DOHH2 (cell line): ENCODE measurements at regions not wholly inside any gene's neighbourhood (a gene's known extent, or its start where the extent isn't known, plus 50 kb on each side); places are given as distances from the start of the nearest gene placed in this dataset.

Source experiments
- H3F3A ChIP-seq: fragments of 200-600 bp; sonication (generic), shearing (Covaris generic); 2 replicates; pipeline ENCODE4 v1.6.0; 2016; ENCODE audit warnings: antibody characterized with exemption, mild to moderate bottlenecking; ENCODE audit not compliant: control insufficient read depth, insufficient read depth
- H3K27ac ChIP-seq: fragments of 200-600 bp; sonication (generic); 2 replicates; pipeline ENCODE4 v1.5.1; 2014; ENCODE audit warnings: low read depth, mild to moderate bottlenecking, low read length, moderate library complexity
- H3K27me3 ChIP-seq: fragments of 200-600 bp; sonication (generic); 2 replicates; pipeline ENCODE4 v1.6.1; 2014; ENCODE audit warnings: mild to moderate bottlenecking, low read length, mixed read lengths; ENCODE audit not compliant: control insufficient read depth
- H3K36me3 ChIP-seq: fragments of 200-600 bp; sonication (generic); 2 replicates; pipeline ENCODE4 v1.6.1; 2014; ENCODE audit warnings: mild to moderate bottlenecking, low read length, moderate library complexity, mixed read lengths; ENCODE audit not compliant: control insufficient read depth
- H3K4me1 ChIP-seq: fragments of 200-600 bp; sonication (generic); 2 replicates; pipeline ENCODE4 v1.6.1; 2014; ENCODE audit warnings: mild to moderate bottlenecking, low read length, mixed read lengths; ENCODE audit not compliant: control insufficient read depth
- H3K4me2 ChIP-seq: fragments of 200-600 bp; sonication (generic); 2 replicates; pipeline ENCODE4 v1.6.0; 2014; ENCODE audit warnings: mild to moderate bottlenecking, low read length, moderate library complexity
- H3K4me3 ChIP-seq: fragments of 200-600 bp; sonication (generic); 2 replicates; pipeline ENCODE4 v1.5.1; 2014; ENCODE audit warnings: mild to moderate bottlenecking, low read length, mixed read lengths
- H3K79me2 ChIP-seq: fragments of 200-600 bp; sonication (generic); 2 replicates; pipeline ENCODE4 v1.6.1; 2014; ENCODE audit warnings: mild to moderate bottlenecking, low read length, mixed read lengths; ENCODE audit not compliant: control insufficient read depth
- H3K9me2 ChIP-seq: fragments of 200-600 bp; sonication (generic); replicated peaks from 2 replicates; pipeline ENCODE4 v1.6.1; 2014; ENCODE audit warnings: mild to moderate bottlenecking, low read length, mixed read lengths; ENCODE audit not compliant: control insufficient read depth
- H3K9me3 ChIP-seq: fragments of 200-600 bp; sonication (generic); 2 replicates; pipeline ENCODE4 v1.6.1; 2014; ENCODE audit warnings: antibody characterized with exemption, low read length, mixed read lengths; ENCODE audit not compliant: control insufficient read depth, insufficient read depth
- H4K20me1 ChIP-seq: fragments of 200-600 bp; sonication (generic); 2 replicates; pipeline ENCODE4 v1.6.0; 2014; ENCODE audit warnings: low read depth, mild to moderate bottlenecking, antibody characterized with exemption, low read length, moderate library complexity; ENCODE audit not compliant: control insufficient read depth, insufficient read depth
- CTCF ChIP-seq: fragments of 200-600 bp; sonication (generic); IDR thresholded peaks from one replicate; pipeline ENCODE4 v1.5.1; 2014; ENCODE audit warnings: antibody characterized with exemption, mild to moderate bottlenecking, low read depth, low read length; ENCODE audit not compliant: poor library complexity, severe bottlenecking
- EZH2phosphoT487 ChIP-seq: fragments of 200-600 bp; sonication (generic); IDR thresholded peaks from 2 replicates; pipeline ENCODE4 v1.6.1; 2017; ENCODE audit warnings: borderline replicate concordance, mild to moderate bottlenecking, antibody characterized with exemption, low read length, moderate library complexity, mixed read lengths

- no peaks in the 10 kb centered on the region for H3K4me1 ChIP-seq
- H3K79me2 ChIP-seq, result no peaks in the 10 kb centered on the region
- H4K20me1 ChIP-seq, result no peaks in the 10 kb centered on the region; the same call in 1 of the 2 replicates
- TF ChIP-seq EZH2phosphoT487 (no peak), CTCF (no peak)
- no peaks in the 10 kb centered on the region for H3K36me3 ChIP-seq
- no peaks in the 10 kb centered on the region for H3K27me3 ChIP-seq
- H3F3A ChIP-seq, result no peaks in the 10 kb centered on the region
- H3K9me2 ChIP-seq, result no peaks in the 10 kb centered on the region; the same call in 1 of the 2 replicates
- no peak overlapping the region for H3K4me3 ChIP-seq
- no peaks in the 10 kb centered on the region for H3K9me3 ChIP-seq
- no peak overlapping the region for H3K27ac ChIP-seq
- H3K4me2 ChIP-seq, result no peak overlapping the region
These were observed 221.3 kb downstream of the MBD2 start for GRCh38 chr18:54003195-54003594.

GRCh38 chr18:53997064-53997463 lies 227.4 kb downstream of the MBD2 start:
- Histone ChIP-seq H3K36me3 (no peaks in the 10 kb centered on the region), H3K27me3 (no peaks in the 10 kb centered on the region), H3K4me2 (no peak overlapping the region), H3K9me3 (no peaks in the 10 kb centered on the region), H3K9me2 (no peaks in the 10 kb centered on the region; the same call in 1 of the 2 replicates), H4K20me1 (no peaks in the 10 kb centered on the region), H3K4me3 (no peak overlapping the region), H3F3A (no peaks in the 10 kb centered on the region), H3K4me1 (no peaks in the 10 kb centered on the region), H3K79me2 (no peaks in the 10 kb centered on the region), H3K27ac (no peak overlapping the region)
- TF ChIP-seq EZH2phosphoT487 (no peak), CTCF (no peak)

GRCh38 chr18:53994016-53994415 lies 230.5 kb downstream of the MBD2 start:
- no peaks in the 10 kb centered on the region for H3K36me3 ChIP-seq
- no peaks in the 10 kb centered on the region for H3K79me2 ChIP-seq
- H3K9me3 ChIP-seq, result no peaks in the 10 kb centered on the region
- no peaks in the 10 kb centered on the region for H3K27me3 ChIP-seq
- H4K20me1 ChIP-seq, result no peaks in the 10 kb centered on the region
- no peaks in the 10 kb centered on the region for H3F3A ChIP-seq
- no peak overlapping the region for H3K4me2 ChIP-seq
- no peak overlapping the region for H3K27ac ChIP-seq
- no peaks in the 10 kb centered on the region for H3K4me1 ChIP-seq
- H3K4me3 ChIP-seq, result no peak overlapping the region
- H3K9me2 ChIP-seq, result no peaks in the 10 kb centered on the region
- TF ChIP-seq CTCF, result no peak
- TF ChIP-seq EZH2phosphoT487, result no peak

GRCh38 chr18:53991805-53992204 lies 232.7 kb downstream of the MBD2 start:
- Histone ChIP-seq H3K9me2 (no peaks in the 10 kb centered on the region), H4K20me1 (no peaks in the 10 kb centered on the region), H3K4me3 (no peak overlapping the region), H3K9me3 (no peaks in the 10 kb centered on the region), H3K79me2 (no peaks in the 10 kb centered on the region), H3K27me3 (no peaks in the 10 kb centered on the region), H3K4me1 (no peaks in the 10 kb centered on the region), H3K27ac (no peak overlapping the region), H3K36me3 (no peaks in the 10 kb centered on the region), H3K4me2 (no peak overlapping the region), H3F3A (no peaks in the 10 kb centered on the region)
- no peak for TF ChIP-seq CTCF
- no peak for TF ChIP-seq EZH2phosphoT487
